Activated gamma-delta T cell treated with Interleukin-2 at 50 U/mL for 16 hours (primary cell): ENCODE measurements at regions not wholly inside any gene's neighbourhood (a gene's known extent, or its start where the extent isn't known, plus 50 kb on each side); places are given as distances from the start of the nearest gene placed in this dataset.
"Not testable (repeated sequence)": the region's sequence is repeated elsewhere in the genome, so short reads cannot be mapped to it uniquely, and the experiment has no call there.

Source experiments
- DNase-seq: peaks from one replicate; pipeline ENCODE4 v3.0.0-alpha.2; 2020

GRCh38 chr4:12421364-12421763 is 992.7 kb upstream of the HS3ST1 start:
- no peak for DNase-seq

GRCh38 chr4:12416755-12417154 is 988.1 kb upstream of the HS3ST1 start:
- DNase-seq = no peak

GRCh38 chr4:12414181-12414812 is 985.6 kb upstream of the HS3ST1 start:
- DNase-seq = no peak

- DNase-seq = no peak
These were observed 982.4 kb upstream of the HS3ST1 start for GRCh38 chr4:12411072-12411471.

GRCh38 chr4:12409507-12410190 is 981.0 kb upstream of the HS3ST1 start:
- DNase-seq = no peak

- no peak for DNase-seq
These were observed 979.7 kb upstream of the HS3ST1 start for GRCh38 chr4:12408364-12408763.

GRCh38 chr4:12403175-12403574 is 974.5 kb upstream of the HS3ST1 start:
- DNase-seq = no peak

GRCh38 chr4:12399781-12400180 is 971.1 kb upstream of the HS3ST1 start:
- DNase-seq = no peak

GRCh38 chr4:12393631-12394262 is 965.1 kb upstream of the HS3ST1 start:
- no peak for DNase-seq

GRCh38 chr4:12389604-12390003 is 960.9 kb upstream of the HS3ST1 start:
- no peak for DNase-seq

- DNase-seq = no peak
These were observed 953.9 kb upstream of the HS3ST1 start for GRCh38 chr4:12382567-12382966.

- no peak for DNase-seq
These were observed 950.5 kb upstream of the HS3ST1 start for GRCh38 chr4:12379191-12379590.

GRCh38 chr4:12375805-12376204 is 947.1 kb upstream of the HS3ST1 start:
- DNase-seq = no peak

GRCh38 chr4:12365869-12366268 is 937.2 kb upstream of the HS3ST1 start:
- not testable (repeated sequence) for DNase-seq

GRCh38 chr4:12360391-12360790 is 931.7 kb upstream of the HS3ST1 start:
- no peak for DNase-seq

- DNase-seq = no peak
These were observed 930.7 kb upstream of the HS3ST1 start for GRCh38 chr4:12359420-12359819.

GRCh38 chr4:12333083-12333482 is 904.4 kb upstream of the HS3ST1 start:
- not testable (repeated sequence) for DNase-seq

- DNase-seq = no peak
These were observed 896.3 kb upstream of the HS3ST1 start for GRCh38 chr4:12324965-12325364.

- no peak for DNase-seq
These were observed 891.1 kb upstream of the HS3ST1 start for GRCh38 chr4:12319765-12320164.

GRCh38 chr4:12304905-12305304 is 876.2 kb upstream of the HS3ST1 start:
- DNase-seq = no peak

GRCh38 chr4:12296366-12296765 is 867.7 kb upstream of the HS3ST1 start:
- DNase-seq = no peak

- DNase-seq = no peak
These were observed 865.3 kb upstream of the HS3ST1 start for GRCh38 chr4:12293906-12294525.

GRCh38 chr4:12286351-12286750 is 857.7 kb upstream of the HS3ST1 start:
- no peak for DNase-seq

- DNase-seq = no peak
These were observed 841.9 kb upstream of the HS3ST1 start for GRCh38 chr4:12270546-12270945.
